Neural cell (in vitro differentiated cells): ENCODE measurements at regions not wholly inside any gene's neighbourhood (a gene's known extent, or its start where the extent isn't known, plus 50 kb on each side); places are given as distances from the start of the nearest gene placed in this dataset.
A peak's percentile ranks its signal among the peaks of the same experiment; 100 is the strongest.

Experiments
- H2AFZ ChIP-seq: fragments of 200-600, 300-800 bp; sonication (generic), shearing (Covaris generic); 2 replicates; pipeline ENCODE4 v1.6.0; 2014; ENCODE audit warnings: low read depth, mild to moderate bottlenecking, antibody characterized with exemption, low read length, moderate library complexity
- H3F3A ChIP-seq: fragments of 200-600 bp; shearing (Covaris generic); 2 replicates; pipeline ENCODE4 v1.6.1; 2016; ENCODE audit warnings: mild to moderate bottlenecking, moderate library complexity, mixed read lengths, antibody characterized with exemption, low read length; ENCODE audit not compliant: insufficient read depth, poor library complexity, severe bottlenecking
- H3K27ac ChIP-seq: fragments of 200-600, 300-800 bp; sonication (generic), shearing (Covaris generic); 2 replicates; pipeline ENCODE4 v1.5.1; 2014; ENCODE audit warnings: mild to moderate bottlenecking, low read length, moderate library complexity
- H3K27me3 ChIP-seq: fragments of 300-800, 200-600 bp; sonication (generic), shearing (Covaris generic); 2 replicates; pipeline ENCODE4 v1.6.0; 2014; ENCODE audit warnings: mild to moderate bottlenecking, low read depth, low read length, moderate library complexity; ENCODE audit not compliant: insufficient read depth
- H3K36me3 ChIP-seq: fragments of 300-800, 200-600 bp; sonication (generic), shearing (Covaris generic); 2 replicates; pipeline ENCODE4 v1.5.1; 2014; ENCODE audit warnings: mild to moderate bottlenecking, antibody characterized with exemption, low read length, moderate library complexity; ENCODE audit not compliant: insufficient read depth
- H3K4me2 ChIP-seq: fragments of 300-800, 200-600 bp; sonication (generic), shearing (Covaris generic); 2 replicates; pipeline ENCODE4 v1.6.0; 2014; ENCODE audit warnings: mild to moderate bottlenecking, low read length
- H3K4me3 ChIP-seq: fragments of 300-800, 200-600 bp; sonication (generic), shearing (Covaris generic); 2 replicates; pipeline ENCODE4 v1.5.1; 2014; ENCODE audit warnings: mild to moderate bottlenecking, low read length, moderate library complexity
- H3K79me2 ChIP-seq: fragments of 200-600 bp; shearing (Covaris generic); replicated peaks from 2 replicates; pipeline ENCODE4 v1.6.0; 2014; ENCODE audit warnings: mild to moderate bottlenecking, low read length, moderate library complexity; ENCODE audit not compliant: insufficient read depth
- H3K9ac ChIP-seq: fragments of 300-800, 200-600 bp; sonication (generic), shearing (Covaris generic); 2 replicates; pipeline ENCODE4 v1.6.1; 2016; ENCODE audit warnings: mild to moderate bottlenecking, low read length, mixed read lengths
- H3K9me2 ChIP-seq: fragments of 200-600 bp; shearing (Covaris generic); 2 replicates; pipeline ENCODE4 v1.6.1; 2016; ENCODE audit warnings: mild to moderate bottlenecking, low read length, mixed read lengths; ENCODE audit not compliant: insufficient read depth
- H3K9me3 ChIP-seq: fragments of 200-600, 300-800 bp; sonication (generic), shearing (Covaris generic); 2 replicates; pipeline ENCODE4 v1.6.1; 2016; ENCODE audit warnings: mild to moderate bottlenecking, mixed run types, low read length, moderate library complexity, mixed read lengths
- H4K20me1 ChIP-seq: fragments of 200-600 bp; shearing (Covaris generic); 2 replicates; pipeline ENCODE4 v1.6.1; 2016; ENCODE audit warnings: mild to moderate bottlenecking, mixed run types; ENCODE audit not compliant: insufficient read depth
- EP300 ChIP-seq: fragments of 450-650 bp; conservative IDR thresholded peaks from 2 replicates; pipeline ENCODE4 v1.6.1; 2014; ENCODE audit warnings: antibody characterized with exemption, mild to moderate bottlenecking, moderate library complexity; ENCODE audit not compliant: poor library complexity, severe bottlenecking
- EZH2 ChIP-seq: fragments of 200-600, 300-800 bp; shearing (Covaris generic), sonication (generic); IDR thresholded peaks from 2 replicates; pipeline ENCODE4 v1.6.1; 2014; ENCODE audit warnings: antibody characterized with exemption, low read length, borderline replicate concordance, mild to moderate bottlenecking; ENCODE audit not compliant: insufficient read depth, poor library complexity, severe bottlenecking
- MXI1 ChIP-seq: fragments of 450-650 bp; conservative IDR thresholded peaks from 2 replicates; pipeline ENCODE4 v1.6.1; 2014; ENCODE audit warnings: antibody characterized with exemption, mild to moderate bottlenecking; ENCODE audit not compliant: poor library complexity, severe bottlenecking
- POLR2AphosphoS5 ChIP-seq: IDR thresholded peaks from 2 replicates; pipeline ENCODE4 v1.6.1; 2012
- RAD21 ChIP-seq: fragments of 450-650 bp; conservative IDR thresholded peaks from 2 replicates; pipeline ENCODE4 v1.6.1; 2014; ENCODE audit warnings: antibody characterized with exemption, mild to moderate bottlenecking, moderate library complexity
- SMC3 ChIP-seq: fragments of 450-650 bp; conservative IDR thresholded peaks from 2 replicates; pipeline ENCODE4 v1.6.1; 2014; ENCODE audit warnings: antibody characterized with exemption, mild to moderate bottlenecking, moderate library complexity; ENCODE audit not compliant: poor library complexity
- TAF1 ChIP-seq: IDR thresholded peaks from 2 replicates; pipeline ENCODE4 v1.6.1; 2012; ENCODE audit warnings: low read depth
- TF ChIP-seq, protein P1 (sequence below): IDR thresholded peaks from 2 replicates; pipeline ENCODE4 v1.6.1; 2012; ENCODE audit warnings: borderline replicate concordance
- TF ChIP-seq, protein P2 (sequence below): fragments of 450-650 bp; IDR thresholded peaks from 2 replicates; pipeline ENCODE4 v1.5.1; 2014; ENCODE audit warnings: antibody characterized with exemption, mild to moderate bottlenecking, moderate library complexity; ENCODE audit not compliant: poor library complexity, severe bottlenecking

DNA sequence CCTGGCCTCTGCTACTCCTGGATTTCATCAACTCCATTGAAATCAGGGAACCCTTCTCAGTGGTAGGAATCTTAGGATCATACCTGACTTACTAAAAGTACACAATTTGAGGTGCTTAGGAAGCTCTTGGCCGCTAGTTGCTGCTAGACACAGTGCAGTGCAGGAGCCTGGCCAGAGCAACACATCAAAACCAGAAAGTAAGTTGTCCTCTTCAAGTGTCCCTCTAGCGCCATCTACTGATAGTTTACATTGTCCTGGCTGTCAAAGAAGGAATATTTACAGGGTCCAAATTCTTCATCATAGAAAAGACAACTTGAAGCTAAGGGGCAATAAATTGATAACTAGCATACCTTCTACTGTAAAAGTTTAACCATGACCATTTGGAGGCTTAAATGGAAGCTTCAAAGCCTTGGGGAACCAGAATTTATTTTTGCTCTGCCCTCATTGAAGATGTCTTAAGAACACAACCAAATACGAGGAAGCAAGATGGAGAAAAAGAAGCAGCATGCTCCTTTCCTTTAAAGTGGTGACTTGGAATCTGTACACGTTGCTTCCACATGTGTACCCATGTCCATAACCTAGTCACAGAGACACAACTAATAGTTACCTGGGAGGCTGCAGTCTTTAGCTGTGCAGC lies 889.1 kb upstream of the GCFC2 start:
- Histone ChIP-seq H3K4me3 (no peak overlapping the region), H3K27me3 (no peaks in the 10 kb centered on the region), H3K9me2 (no peaks in the 10 kb centered on the region), H3K4me2 (no peak overlapping the region), H3K27ac (no peak overlapping the region), H3K9me3 (no peaks in the 10 kb centered on the region), H4K20me1 (no peaks in the 10 kb centered on the region), H3F3A (no peaks in the 10 kb centered on the region), H3K36me3 (no peaks in the 10 kb centered on the region), H2AFZ (no peak overlapping the region), H3K79me2 (no peaks in the 10 kb centered on the region), H3K9ac (no peak overlapping the region)
- TF ChIP-seq EZH2 (no peak), MXI1 (no peak), POLR2AphosphoS5 (no peak), TAF1 (no peak), EP300 (no peak), SMC3 (peak; percentile 78), RAD21 (peak; percentile 80)
- TF ChIP-seq, protein P1, sequence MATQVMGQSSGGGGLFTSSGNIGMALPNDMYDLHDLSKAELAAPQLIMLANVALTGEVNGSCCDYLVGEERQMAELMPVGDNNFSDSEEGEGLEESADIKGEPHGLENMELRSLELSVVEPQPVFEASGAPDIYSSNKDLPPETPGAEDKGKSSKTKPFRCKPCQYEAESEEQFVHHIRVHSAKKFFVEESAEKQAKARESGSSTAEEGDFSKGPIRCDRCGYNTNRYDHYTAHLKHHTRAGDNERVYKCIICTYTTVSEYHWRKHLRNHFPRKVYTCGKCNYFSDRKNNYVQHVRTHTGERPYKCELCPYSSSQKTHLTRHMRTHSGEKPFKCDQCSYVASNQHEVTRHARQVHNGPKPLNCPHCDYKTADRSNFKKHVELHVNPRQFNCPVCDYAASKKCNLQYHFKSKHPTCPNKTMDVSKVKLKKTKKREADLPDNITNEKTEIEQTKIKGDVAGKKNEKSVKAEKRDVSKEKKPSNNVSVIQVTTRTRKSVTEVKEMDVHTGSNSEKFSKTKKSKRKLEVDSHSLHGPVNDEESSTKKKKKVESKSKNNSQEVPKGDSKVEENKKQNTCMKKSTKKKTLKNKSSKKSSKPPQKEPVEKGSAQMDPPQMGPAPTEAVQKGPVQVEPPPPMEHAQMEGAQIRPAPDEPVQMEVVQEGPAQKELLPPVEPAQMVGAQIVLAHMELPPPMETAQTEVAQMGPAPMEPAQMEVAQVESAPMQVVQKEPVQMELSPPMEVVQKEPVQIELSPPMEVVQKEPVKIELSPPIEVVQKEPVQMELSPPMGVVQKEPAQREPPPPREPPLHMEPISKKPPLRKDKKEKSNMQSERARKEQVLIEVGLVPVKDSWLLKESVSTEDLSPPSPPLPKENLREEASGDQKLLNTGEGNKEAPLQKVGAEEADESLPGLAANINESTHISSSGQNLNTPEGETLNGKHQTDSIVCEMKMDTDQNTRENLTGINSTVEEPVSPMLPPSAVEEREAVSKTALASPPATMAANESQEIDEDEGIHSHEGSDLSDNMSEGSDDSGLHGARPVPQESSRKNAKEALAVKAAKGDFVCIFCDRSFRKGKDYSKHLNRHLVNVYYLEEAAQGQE: no peak
- TF ChIP-seq, protein P2, sequence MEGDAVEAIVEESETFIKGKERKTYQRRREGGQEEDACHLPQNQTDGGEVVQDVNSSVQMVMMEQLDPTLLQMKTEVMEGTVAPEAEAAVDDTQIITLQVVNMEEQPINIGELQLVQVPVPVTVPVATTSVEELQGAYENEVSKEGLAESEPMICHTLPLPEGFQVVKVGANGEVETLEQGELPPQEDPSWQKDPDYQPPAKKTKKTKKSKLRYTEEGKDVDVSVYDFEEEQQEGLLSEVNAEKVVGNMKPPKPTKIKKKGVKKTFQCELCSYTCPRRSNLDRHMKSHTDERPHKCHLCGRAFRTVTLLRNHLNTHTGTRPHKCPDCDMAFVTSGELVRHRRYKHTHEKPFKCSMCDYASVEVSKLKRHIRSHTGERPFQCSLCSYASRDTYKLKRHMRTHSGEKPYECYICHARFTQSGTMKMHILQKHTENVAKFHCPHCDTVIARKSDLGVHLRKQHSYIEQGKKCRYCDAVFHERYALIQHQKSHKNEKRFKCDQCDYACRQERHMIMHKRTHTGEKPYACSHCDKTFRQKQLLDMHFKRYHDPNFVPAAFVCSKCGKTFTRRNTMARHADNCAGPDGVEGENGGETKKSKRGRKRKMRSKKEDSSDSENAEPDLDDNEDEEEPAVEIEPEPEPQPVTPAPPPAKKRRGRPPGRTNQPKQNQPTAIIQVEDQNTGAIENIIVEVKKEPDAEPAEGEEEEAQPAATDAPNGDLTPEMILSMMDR: peak; percentile 79

DNA sequence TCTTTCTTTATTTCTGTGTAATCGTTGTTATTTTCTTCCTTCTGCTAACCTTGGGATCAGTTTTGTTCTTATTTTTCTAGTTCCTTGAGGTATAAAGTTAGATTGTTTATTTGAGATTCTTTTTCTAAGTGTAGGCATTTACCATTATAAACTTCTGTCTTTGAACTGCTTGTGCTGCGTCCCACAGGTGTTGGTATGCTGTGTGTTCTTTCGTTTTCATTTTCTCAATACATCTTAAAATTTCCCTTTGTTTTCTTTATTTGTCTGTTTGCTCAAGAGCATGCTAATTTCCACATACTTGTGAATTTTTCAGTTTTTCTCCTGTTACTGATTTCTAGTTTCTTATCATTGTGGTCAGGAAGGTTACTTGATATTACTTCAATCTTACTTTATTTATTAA lies 873.8 kb upstream of the GCFC2 start:
- no peak overlapping the region for H3K4me3 ChIP-seq
- TF ChIP-seq RAD21 (no peak), MXI1 (no peak), EZH2 (no peak), POLR2AphosphoS5 (no peak), SMC3 (no peak), TAF1 (no peak), EP300 (no peak)
- TF ChIP-seq, protein P1: no peak
- TF ChIP-seq, protein P2: no peak
- no peaks in the 10 kb centered on the region for H3F3A ChIP-seq

More for the DNA sequence above, 873.8 kb upstream of the GCFC2 start:
- no peak overlapping the region for H3K4me2 ChIP-seq
- H3K27ac ChIP-seq: no peak overlapping the region
- H3K79me2 ChIP-seq: no peaks in the 10 kb centered on the region
- H3K9ac ChIP-seq: no peak overlapping the region
- no peaks in the 10 kb centered on the region for H3K9me2 ChIP-seq
- H3K36me3 ChIP-seq: no peaks in the 10 kb centered on the region
- H3K27me3 ChIP-seq: no peaks in the 10 kb centered on the region
- no peaks in the 10 kb centered on the region for H4K20me1 ChIP-seq
- H3K9me3 ChIP-seq: no peaks in the 10 kb centered on the region
- no peak overlapping the region for H2AFZ ChIP-seq
